ENCODE measurements at regions not wholly inside any gene's neighbourhood (a gene's known extent, or its start where the extent isn't known, plus 50 kb on each side); places are given as distances from the start of the nearest gene placed in this dataset.

GRCh38 chr7:371779-372545, 82.0 kb downstream of the FOXL3 start:
- DNase-seq, result no peak

- DNase-seq, result no peak
Observed at GRCh38 chr7:372546-372931, 82.6 kb downstream of the FOXL3 start.

GRCh38 chr7:372932-373791, 83.2 kb downstream of the FOXL3 start:
- DNase-seq, result no peak

GRCh38 chr7:373818-374705, 84.1 kb downstream of the FOXL3 start:
- DNase-seq, result no peak

- DNase-seq, result no peak
Observed at GRCh38 chr7:374706-375311, 84.8 kb downstream of the FOXL3 start.

- no peak for DNase-seq
Observed at GRCh38 chr7:375321-375831, 85.4 kb downstream of the FOXL3 start.

GRCh38 chr7:375901-376305, 85.9 kb downstream of the FOXL3 start:
- no peak for DNase-seq

- no peak for DNase-seq
Observed at GRCh38 chr7:376306-377079, 86.5 kb downstream of the FOXL3 start.

- DNase-seq, result no peak
Observed at GRCh38 chr7:377080-378040, 87.4 kb downstream of the FOXL3 start.

GRCh38 chr7:378041-378420, 88.1 kb downstream of the FOXL3 start:
- no peak for DNase-seq

- DNase-seq, result no peak
Observed at GRCh38 chr7:378551-379455, 88.8 kb downstream of the FOXL3 start.

GRCh38 chr7:379456-380138, 89.6 kb downstream of the FOXL3 start:
- DNase-seq, result no peak

- DNase-seq, result no peak
Observed at GRCh38 chr7:380139-380485, 90.1 kb downstream of the FOXL3 start.

- DNase-seq, result no peak
Observed at GRCh38 chr7:380711-381210, 90.8 kb downstream of the FOXL3 start.

- no peak for DNase-seq
Observed at GRCh38 chr7:381211-382042, 91.5 kb downstream of the FOXL3 start.

- no peak for DNase-seq
Observed at GRCh38 chr7:382043-382400, 92.1 kb downstream of the FOXL3 start.

- no peak for DNase-seq
Observed at GRCh38 chr7:386385-386784, 96.4 kb downstream of the FOXL3 start.
